ENCODE measurements at regions not wholly inside any gene's neighbourhood (a gene's known extent, or its start where the extent isn't known, plus 50 kb on each side); places are given as distances from the start of the nearest gene placed in this dataset.
"Not testable (repeated sequence)": the region's sequence is repeated elsewhere in the genome, so short reads cannot be mapped to it uniquely, and the experiment has no call there.

GRCh38 chr4:128688033-128688721, 121.3 kb upstream of the JADE1 start:
- DNase-seq: no peak

- no peak for DNase-seq
These were observed 122.7 kb upstream of the JADE1 start for GRCh38 chr4:128686810-128687209.

- no peak for DNase-seq
These were observed 123.5 kb upstream of the JADE1 start for GRCh38 chr4:128686032-128686465.

- DNase-seq: no peak
These were observed 125.5 kb upstream of the JADE1 start for GRCh38 chr4:128684016-128684415.

- no peak for DNase-seq
These were observed 126.4 kb upstream of the JADE1 start for GRCh38 chr4:128682942-128683666.

- no peak for DNase-seq
These were observed 133.4 kb upstream of the JADE1 start for GRCh38 chr4:128676095-128676494.

GRCh38 chr4:128675083-128675482, 134.4 kb upstream of the JADE1 start:
- no peak for DNase-seq

GRCh38 chr4:128673159-128673558, 136.3 kb upstream of the JADE1 start:
- not testable (repeated sequence) for DNase-seq

- not testable (repeated sequence) for DNase-seq
These were observed 136.9 kb upstream of the JADE1 start for GRCh38 chr4:128672596-128672995.

- DNase-seq: no peak
These were observed 139.0 kb upstream of the JADE1 start for GRCh38 chr4:128670513-128670912.

- DNase-seq: no peak
These were observed 140.9 kb upstream of the JADE1 start for GRCh38 chr4:128668566-128668965.

- DNase-seq: no peak
These were observed 144.0 kb upstream of the JADE1 start for GRCh38 chr4:128665514-128665913.

- no peak for DNase-seq
These were observed 146.2 kb upstream of the JADE1 start for GRCh38 chr4:128663325-128663724.

GRCh38 chr4:128661479-128661878, 148.0 kb upstream of the JADE1 start:
- no peak for DNase-seq

- no peak for DNase-seq
These were observed 148.9 kb upstream of the JADE1 start for GRCh38 chr4:128660361-128661215.

- no peak for DNase-seq
These were observed 151.3 kb upstream of the JADE1 start for GRCh38 chr4:128658214-128658631.

- no peak for DNase-seq
These were observed 151.9 kb upstream of the JADE1 start for GRCh38 chr4:128657638-128658037.

GRCh38 chr4:128654465-128654864, 155.0 kb upstream of the JADE1 start:
- DNase-seq: no peak

- DNase-seq: no peak
These were observed 155.7 kb upstream of the JADE1 start for GRCh38 chr4:128653527-128654444.

GRCh38 chr4:128649575-128650205, 159.8 kb upstream of the JADE1 start:
- no peak for DNase-seq

GRCh38 chr4:128649161-128649560, 160.3 kb upstream of the JADE1 start:
- DNase-seq: no peak

- no peak for DNase-seq
These were observed 161.5 kb upstream of the JADE1 start for GRCh38 chr4:128648021-128648420.

All from effector CD4-positive, alpha-beta T cell (primary cell).